Cardiac fibroblast (primary cell): ENCODE measurements at regions not wholly inside any gene's neighbourhood (a gene's known extent, or its start where the extent isn't known, plus 50 kb on each side); places are given as distances from the start of the nearest gene placed in this dataset.

Experiments
- DNase-seq, 2 donors: peaks; one replicate each; pipeline versions ENCODE4 v3.0.0 to v3.0.0-alpha.2; 2010; ENCODE audit warnings: low read depth in 2 of 2
- H3K4me3 ChIP-seq, 2 donors: replicated peaks in 1 of 2; 1 replicate in 1 of 2; 2 replicates in 1 of 2; pipeline ENCODE4 v1.5.1; 2011; ENCODE audit warnings: low read depth in 2 of 2, low read length in 2 of 2, mild to moderate bottlenecking in 2 of 2, moderate library complexity in 1 of 2
- CTCF ChIP-seq: IDR thresholded peaks from one replicate; pipeline ENCODE4 v1.5.1; 2011; ENCODE audit warnings: low read depth, mild to moderate bottlenecking, low read length, inconsistent platforms

- TF ChIP-seq CTCF, result no peak
- no peak overlapping the region for H3K4me3 ChIP-seq
Measured at GRCh38 chr18:65399091-65399490, 351.7 kb upstream of the CDH7 start.

GRCh38 chr18:65398347-65399075 lies 352.3 kb upstream of the CDH7 start:
- no peak for TF ChIP-seq CTCF
- no peak for DNase-seq
- no peak overlapping the region for H3K4me3 ChIP-seq

More at GRCh38 chr18:65399091-65399490, 351.7 kb upstream of the CDH7 start:
- DNase-seq, result no peak

- DNase-seq, result no peak
- H3K4me3 ChIP-seq, result no peak overlapping the region
- no peak for TF ChIP-seq CTCF
Measured at GRCh38 chr18:65380986-65381385, 369.8 kb upstream of the CDH7 start.

GRCh38 chr18:65380571-65380970 lies 370.2 kb upstream of the CDH7 start:
- DNase-seq, result no peak
- TF ChIP-seq CTCF, result no peak
- H3K4me3 ChIP-seq, result no peak overlapping the region

GRCh38 chr18:65372904-65373303 lies 377.9 kb upstream of the CDH7 start:
- H3K4me3 ChIP-seq, result no peak overlapping the region
- no peak for TF ChIP-seq CTCF
- no peak for DNase-seq

- no peak overlapping the region for H3K4me3 ChIP-seq
- no peak for TF ChIP-seq CTCF
- no peak for DNase-seq
Measured at GRCh38 chr18:65365245-65365980, 385.4 kb upstream of the CDH7 start.
